GM19099 (cell line): ENCODE measurements at regions not wholly inside any gene's neighbourhood (a gene's known extent, or its start where the extent isn't known, plus 50 kb on each side); places are given as distances from the start of the nearest gene placed in this dataset.

Experiments
- POLR2A ChIP-seq: IDR thresholded peaks from 3 replicates; pipeline ENCODE4 v1.6.1; 2011; ENCODE audit warnings: low read depth; ENCODE audit not compliant: insufficient read length; ENCODE audit errors: extremely low read depth

DNA sequence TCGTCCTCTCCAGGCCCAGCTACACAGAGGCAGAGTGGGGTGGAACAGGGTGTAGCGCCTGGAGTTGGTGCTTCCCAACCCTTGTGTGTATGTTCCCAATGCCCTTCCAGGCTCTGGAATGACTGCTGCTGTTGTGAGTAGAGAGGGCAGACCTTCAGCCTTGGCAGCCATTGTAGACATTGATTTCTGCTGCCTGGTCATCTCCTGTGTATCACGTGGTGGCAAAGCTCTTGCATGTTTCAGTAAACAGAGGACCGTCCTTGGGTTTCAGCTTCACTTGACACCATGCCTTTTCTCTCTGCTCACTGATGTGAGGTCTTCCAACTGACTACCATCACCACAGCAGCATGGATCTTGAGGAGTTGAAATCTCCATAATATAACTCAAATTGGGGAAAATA lies 397.9 kb downstream of the COG6 start:
- TF ChIP-seq POLR2A: no peak

DNA sequence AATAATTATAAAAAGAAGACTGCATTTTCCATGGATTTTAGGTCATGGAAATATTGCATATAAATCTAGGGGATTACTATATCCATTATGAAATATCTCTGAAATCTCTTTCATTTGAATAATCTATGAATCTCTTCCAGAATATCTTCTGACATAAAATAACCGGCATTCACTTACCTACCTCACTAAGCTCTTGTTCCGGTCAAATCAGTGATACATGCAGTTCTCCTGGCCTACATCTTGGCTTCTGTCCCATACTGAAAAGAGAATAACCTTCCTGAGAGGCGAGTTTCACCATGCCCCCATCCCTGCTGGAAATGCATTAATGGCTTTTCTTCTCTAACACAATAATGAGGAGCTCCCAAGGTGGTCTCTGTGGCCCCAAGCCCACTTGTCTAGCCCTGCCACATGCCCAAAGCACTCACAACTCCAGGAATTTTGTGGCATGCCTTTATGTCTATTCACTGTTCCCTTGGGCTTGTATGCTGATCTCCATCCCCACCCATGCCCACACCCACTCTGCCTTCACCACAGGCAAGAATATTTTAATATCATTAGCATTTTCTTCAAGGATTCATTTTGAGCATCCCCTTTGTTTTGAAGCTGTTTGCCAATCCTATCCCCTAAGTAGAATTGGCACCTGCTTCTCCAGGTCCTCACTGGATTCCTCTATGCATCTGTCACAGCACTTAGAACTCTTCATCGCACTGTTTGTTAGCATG lies 401.6 kb downstream of the COG6 start:
- TF ChIP-seq POLR2A: no peak

DNA sequence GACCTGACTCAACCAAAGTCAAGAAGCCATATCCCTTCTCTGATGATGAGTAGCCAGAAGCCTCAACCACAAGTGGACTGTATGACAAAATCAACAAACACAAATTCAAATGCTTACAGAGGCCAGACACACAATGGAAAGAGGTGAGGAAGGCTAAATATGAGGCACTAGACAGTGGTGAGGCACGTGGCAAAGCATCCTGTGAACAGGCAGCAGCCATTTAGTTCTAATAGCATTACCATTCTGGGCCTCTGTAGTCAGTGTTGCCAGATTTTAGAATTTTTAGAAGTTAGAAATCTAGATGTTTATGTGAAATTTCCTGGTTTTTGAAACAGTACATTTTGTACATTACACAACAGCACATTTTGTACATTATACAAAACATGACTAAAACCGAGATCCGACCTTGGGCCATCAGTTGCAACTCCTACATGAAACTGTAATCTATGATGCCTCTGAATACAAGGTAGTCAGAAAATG lies 403.3 kb downstream of the COG6 start:
- no peak for TF ChIP-seq POLR2A

DNA sequence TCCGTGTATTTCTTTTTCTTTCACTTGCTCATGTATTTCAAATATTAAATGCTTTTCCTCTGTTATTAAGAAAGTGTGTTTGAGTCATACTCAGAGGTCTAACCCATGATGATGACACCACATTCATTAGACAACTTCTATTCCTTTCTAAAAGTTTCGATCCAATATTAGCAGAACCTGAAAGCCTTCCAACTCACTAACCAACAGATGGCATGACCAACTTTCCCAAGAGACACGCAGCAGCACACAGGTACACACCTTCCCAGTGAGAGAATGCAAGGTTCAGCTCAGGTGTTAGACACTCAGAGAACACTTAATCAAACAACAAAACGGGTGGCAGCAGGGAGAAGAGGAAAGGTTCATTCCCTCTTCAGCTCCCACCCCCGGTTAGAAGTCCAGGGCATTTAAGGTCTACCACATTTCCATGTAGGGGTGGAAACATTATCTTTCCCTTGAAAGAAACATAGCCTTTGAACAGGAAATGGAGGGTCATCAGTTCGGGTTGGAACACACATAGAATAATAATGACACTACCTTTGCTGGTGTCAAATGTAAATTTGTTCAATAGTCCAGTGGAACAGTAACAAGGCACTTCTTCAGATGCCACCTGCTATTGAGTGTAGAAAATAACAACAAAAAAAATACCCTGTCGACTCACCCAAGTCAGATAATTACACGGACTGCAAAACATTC lies 404.2 kb downstream of the COG6 start:
- no peak for TF ChIP-seq POLR2A

DNA sequence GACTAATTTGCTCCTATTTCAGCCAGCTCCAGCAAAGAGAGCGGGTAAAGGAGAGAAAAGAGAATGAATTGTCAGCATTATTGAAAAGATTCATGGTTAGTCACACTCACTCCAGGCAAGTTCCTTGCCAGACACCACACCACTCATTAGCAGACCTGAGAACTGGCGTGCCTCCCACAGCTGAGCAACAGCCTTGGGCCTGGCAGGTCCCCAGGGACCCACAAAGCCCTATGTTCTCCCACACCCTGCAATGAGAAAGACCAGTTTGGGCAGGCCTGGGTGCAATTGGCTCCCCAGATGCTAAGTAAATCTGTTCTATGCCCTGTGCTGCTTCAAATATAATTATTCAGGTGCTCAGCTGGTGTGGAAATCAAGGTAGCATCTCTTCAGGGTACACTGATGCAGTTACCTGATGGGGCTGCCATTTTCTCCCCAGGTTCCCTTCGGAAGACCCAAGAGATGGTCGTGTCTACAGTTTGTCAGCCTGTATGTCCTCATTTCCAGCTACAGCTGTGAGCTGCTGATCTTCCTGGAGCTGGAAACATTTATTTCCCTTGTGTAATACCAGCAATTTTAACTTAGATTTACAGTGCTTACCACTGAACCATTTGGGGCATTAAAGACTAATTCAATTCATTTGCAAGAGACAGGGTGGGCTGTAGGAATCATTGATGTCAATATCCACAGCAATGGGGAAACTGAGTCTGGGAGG lies 405.0 kb downstream of the COG6 start:
- TF ChIP-seq POLR2A: no peak

DNA sequence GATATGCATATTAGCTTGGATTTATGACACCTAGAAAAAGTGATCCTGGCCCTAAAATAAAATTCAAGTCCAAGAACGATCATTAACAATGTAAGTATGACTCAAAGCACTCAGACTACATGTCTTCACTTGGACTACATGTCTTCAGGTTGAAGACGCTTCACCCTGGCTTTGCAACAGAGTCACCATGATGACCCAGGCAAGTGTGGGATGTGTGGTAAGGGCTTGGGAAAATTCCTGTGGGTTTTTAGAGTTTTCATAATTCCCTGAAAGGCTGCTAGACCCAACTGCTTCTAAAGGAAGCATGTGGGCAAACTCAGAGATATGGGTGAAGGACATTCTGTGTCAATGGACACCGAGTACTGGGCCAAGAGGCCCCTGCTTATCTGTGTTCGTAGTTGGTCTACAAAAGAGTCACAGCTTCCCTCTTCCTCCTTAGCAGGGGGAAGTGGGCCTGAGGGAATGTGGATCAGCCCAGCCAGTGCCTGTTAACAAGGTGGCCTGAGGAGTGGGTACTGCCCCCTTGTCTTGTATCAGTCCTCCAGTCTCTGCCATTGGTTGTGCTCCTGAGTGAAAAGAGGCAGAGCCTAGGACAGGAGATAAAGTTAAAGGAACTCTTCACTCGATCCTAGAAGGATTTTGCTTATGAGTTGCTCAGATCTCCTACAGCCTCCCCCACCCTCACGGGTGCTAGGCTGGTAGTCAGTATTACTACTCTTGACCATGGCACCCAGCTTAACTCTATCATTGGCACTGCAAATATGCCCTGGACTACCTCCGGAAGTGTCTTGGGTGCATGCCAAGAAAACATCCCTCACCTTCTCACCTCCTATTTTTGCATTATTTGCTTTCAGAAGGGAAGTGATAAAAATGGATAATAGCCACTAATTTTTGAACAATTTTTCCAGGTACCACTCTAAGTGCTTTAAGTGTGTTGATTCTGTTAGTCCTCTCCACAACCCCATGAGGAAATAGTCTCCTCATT lies 406.3 kb downstream of the COG6 start:
- TF ChIP-seq POLR2A: no peak

DNA sequence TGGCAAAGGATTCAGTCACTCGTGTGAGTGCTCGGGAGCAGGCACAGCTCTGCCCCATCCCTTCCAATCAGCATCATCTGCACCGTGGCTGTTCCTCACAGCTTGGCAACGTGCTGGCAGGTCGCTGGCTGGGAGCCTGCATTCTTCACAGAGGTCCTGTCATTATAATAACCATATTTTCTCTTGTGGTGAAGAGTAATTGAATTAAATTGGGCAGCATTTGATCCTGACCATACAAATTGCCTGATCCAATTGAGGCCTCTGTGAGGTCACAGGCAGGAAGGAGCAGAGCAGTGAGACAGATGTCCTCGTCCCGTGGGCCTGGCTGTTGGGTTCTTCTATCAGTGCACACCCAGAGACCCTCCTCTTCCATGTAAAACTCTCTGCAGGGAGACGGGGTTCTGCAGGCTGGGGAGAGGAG lies 407.8 kb downstream of the COG6 start:
- TF ChIP-seq POLR2A: no peak

DNA sequence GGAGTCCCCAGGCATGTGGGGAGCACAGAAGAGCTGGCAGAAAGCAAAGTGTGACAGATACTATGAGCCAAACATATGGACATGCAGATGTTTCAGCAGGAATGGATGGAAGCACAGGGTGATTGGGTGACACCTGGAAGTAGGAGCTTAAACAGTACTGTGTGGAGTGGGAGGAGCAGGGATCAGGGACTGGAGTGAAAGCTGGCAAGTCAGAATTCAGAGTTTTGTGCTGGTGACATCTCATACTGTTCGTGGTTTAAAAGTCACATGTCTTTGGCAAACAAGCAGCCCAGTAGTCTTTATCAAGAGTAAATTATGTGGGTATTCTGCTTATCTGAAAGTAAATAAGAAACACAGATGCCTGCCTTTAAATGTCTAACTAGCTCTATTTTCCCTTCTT lies 408.2 kb downstream of the COG6 start:
- TF ChIP-seq POLR2A: no peak

DNA sequence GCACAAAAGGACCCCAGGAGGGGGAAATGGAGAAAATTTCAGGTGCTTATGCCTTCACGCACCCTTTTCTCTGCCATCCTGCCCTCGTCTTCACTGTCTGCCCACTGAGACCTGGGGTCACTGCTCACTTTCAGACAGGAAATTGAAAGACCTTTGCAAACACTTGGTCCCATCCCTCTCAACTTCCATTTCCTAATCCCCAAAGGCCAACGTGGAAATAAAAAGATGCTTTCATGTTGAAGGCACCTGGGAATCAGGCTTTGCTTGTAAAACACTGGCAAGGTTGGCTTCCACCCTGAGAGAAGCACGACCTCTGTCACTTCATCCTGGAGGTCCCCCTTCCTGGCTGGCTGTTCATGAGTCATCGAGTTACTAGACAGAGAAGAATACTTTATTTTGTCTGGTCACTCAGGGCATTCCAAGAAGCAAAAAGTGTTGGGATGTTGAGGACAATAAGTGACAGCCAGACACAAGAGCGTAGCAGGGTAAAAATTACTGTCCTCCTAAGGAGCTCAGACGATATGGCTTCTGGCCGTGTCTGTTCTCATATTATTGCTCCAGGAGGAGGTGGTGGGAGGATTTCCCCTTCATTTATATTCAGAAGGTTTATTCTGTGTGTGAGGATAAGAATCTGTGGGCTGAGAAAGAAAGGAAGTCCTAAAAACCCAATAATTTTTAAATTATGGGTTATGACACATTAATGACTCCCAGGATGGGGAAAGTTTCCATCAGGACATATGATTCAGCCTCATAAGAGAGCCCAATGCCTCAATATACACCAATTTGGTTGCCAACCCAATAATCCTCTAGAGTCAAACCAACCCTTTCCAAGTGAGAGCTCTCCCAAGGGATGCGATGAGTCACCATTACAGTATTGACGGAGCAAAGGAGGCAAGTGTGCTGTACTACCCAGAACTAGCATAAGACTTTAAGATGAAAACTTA lies 409.0 kb downstream of the COG6 start:
- TF ChIP-seq POLR2A: no peak

DNA sequence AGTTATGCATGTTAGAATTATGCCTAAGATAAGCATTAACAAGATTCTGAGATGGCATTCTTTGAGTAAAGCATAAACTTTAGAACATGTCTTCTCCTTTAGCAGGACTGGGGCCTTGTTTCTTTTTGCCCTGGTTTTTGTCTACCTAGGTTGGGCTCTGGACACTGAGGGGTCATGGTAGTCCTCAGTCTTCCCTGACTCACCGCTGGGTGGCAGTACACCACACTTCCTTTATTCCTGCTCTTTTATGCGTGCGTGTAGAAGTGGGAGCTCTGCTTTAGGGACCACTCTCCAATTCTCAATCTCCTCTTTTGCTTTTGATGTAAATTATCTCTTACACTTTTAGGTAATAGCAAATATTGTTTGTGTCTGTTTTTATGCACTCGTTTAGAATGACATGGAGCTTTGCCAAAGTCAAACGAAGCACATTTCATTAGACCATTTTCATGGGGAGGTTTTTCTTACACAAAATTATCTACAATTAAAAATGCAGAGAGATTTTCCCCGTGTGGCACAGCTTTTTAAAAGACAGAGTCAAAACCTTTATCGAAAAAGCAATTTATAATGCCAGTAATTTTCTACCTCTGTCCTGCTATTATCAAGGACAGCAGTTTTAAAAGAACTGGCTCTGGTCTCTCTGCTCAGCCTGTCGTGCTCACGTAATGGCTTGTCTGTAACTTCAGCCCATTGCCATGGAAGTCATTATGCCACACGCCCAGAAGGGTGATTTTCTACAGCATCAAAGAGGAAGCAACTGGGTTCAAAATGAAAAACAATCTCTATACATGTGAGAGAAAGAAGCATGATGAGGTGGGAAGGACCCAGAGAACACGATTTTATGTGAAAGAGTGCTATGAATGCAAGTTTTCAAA lies 413.9 kb downstream of the COG6 start:
- TF ChIP-seq POLR2A: no peak

DNA sequence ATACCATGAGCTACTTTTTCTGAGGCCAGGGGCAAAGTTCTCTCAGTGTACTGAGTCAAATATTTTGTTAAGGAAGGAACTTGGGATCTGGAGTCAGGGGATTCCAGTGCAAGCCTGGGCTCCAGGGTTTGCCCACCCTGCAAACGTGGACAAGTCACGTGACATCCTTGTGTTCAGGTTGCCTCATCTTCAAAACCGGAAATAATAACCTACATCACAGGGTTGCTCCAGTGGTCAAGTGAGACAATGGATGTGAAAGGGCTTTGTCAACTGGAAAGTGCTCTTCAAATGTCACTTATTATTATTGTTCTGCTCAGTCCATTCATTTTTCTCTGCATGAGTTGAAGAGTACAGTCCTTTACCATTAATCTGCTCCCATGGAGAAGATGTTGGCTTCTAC lies 414.9 kb downstream of the COG6 start:
- no peak for TF ChIP-seq POLR2A

DNA sequence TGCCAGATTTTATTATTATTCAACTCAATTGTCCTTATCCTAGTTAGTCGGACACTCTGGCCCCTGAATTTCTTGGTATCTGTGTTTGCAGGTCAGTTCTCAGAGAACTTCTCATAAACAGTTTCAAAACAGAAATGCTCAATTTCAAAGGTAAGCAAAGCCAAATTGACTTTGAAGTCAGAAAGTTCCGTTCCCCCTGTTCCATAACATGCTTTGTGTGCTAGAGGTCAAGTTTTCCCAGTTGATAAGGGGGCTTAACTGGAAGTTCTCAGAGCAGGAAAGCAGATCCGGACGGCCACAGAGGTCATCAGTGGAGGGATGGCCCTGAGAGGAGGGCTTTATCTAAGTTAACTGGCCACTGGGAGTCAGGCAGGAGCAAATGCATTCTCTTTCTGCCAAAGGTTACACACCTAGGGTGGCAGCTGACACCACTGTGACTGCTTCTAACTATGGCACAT lies 417.2 kb downstream of the COG6 start:
- TF ChIP-seq POLR2A: no peak
